CD4-positive, alpha-beta T cell (primary cell): ENCODE measurements at regions not wholly inside any gene's neighbourhood (a gene's known extent, or its start where the extent isn't known, plus 50 kb on each side); places are given as distances from the start of the nearest gene placed in this dataset.

Source experiments
- ATAC-seq: fragments of 200-7000 bp; cut with Tn5 transposase; one replicate; pipeline ENCODE4 v1.10.0; 2022; ENCODE audit warnings: mild to moderate bottlenecking; ENCODE audit not compliant: poor library complexity
- CTCF ChIA-PET: fragments of 350-600 bp; sonication (Branson Sonifier 250); formaldehyde crosslinking; loops from one replicate; lab custom pipeline; 2021; ENCODE audit warnings: antibody characterized with exemption, inconsistent platforms; lab: Charles Lee
- POLR2A ChIA-PET: fragments of 350-600 bp; sonication (Branson Sonifier 250); formaldehyde crosslinking; loops from one replicate; lab custom pipeline; 2021; ENCODE audit warnings: antibody characterized with exemption, inconsistent platforms; lab: Charles Lee
- DNase-seq, 14 experiments: peaks; one replicate each; pipeline ENCODE4 v3.0.0-alpha.2; 2013 to 2020; ENCODE audit warnings: mixed read lengths in 2 of 14
- H3K27ac ChIP-seq, 2 donors: one replicate each; pipeline versions ENCODE4 v1.5.1 to v1.7.0; 2013; ENCODE audit warnings: low read length in 2 of 2, low read depth in 1 of 2, mild to moderate bottlenecking in 1 of 2
- H3K27me3 ChIP-seq, 2 experiments: 1 replicate in 1 of 2; 2 replicates in 1 of 2; pipeline versions ENCODE4 v1.6.1 to v1.7.0; 2013; ENCODE audit warnings: low read length in 2 of 2, control low read depth in 1 of 2, mild to moderate bottlenecking in 1 of 2, moderate library complexity in 1 of 2; ENCODE audit not compliant: insufficient read depth in 2 of 2, control insufficient read depth in 1 of 2
- H3K36me3 ChIP-seq: one replicate; pipeline ENCODE4 v1.6.1; 2013; ENCODE audit warnings: low read length, control low read depth; ENCODE audit not compliant: insufficient read depth
- H3K4me1 ChIP-seq: one replicate; pipeline ENCODE4 v1.6.1; 2013; ENCODE audit warnings: low read length, control low read depth; ENCODE audit not compliant: insufficient read depth
- H3K4me3 ChIP-seq: one replicate; pipeline ENCODE4 v1.5.1; 2013; ENCODE audit warnings: mild to moderate bottlenecking, low read length, moderate library complexity
- H3K9me3 ChIP-seq, 2 experiments: 1 replicate in 1 of 2; 2 replicates in 1 of 2; pipeline versions ENCODE4 v1.6.1 to v1.7.0; 2013; ENCODE audit warnings: low read length in 2 of 2, mild to moderate bottlenecking in 2 of 2, control low read depth in 1 of 2, moderate library complexity in 1 of 2; ENCODE audit not compliant: control insufficient read depth in 1 of 2, insufficient read depth in 1 of 2
- H3K27ac Mint-ChIP-seq: one replicate; pipeline ENCODE4 v1.8.0; 2020; ENCODE audit warnings: mixed read lengths
- H3K27me3 Mint-ChIP-seq: one replicate; pipeline ENCODE4 v1.8.0; 2021; ENCODE audit warnings: mixed read lengths
- H3K36me3 Mint-ChIP-seq: one replicate; pipeline ENCODE4 v1.8.0; 2021; ENCODE audit warnings: low read depth, mixed read lengths
- H3K4me1 Mint-ChIP-seq: one replicate; pipeline ENCODE4 v1.8.0; 2021; ENCODE audit warnings: low read depth, mixed read lengths
- H3K4me3 Mint-ChIP-seq: one replicate; pipeline ENCODE4 v1.8.0; 2020; ENCODE audit warnings: mild to moderate bottlenecking, mixed read lengths
- H3K9me3 Mint-ChIP-seq: one replicate; pipeline ENCODE4 v1.8.0; 2020; ENCODE audit warnings: mixed read lengths
- intact Hi-C, 2 experiments: fragments of 100-400 bp; cut with DNase I in 1 of 2; cut with micrococcal nuclease in 1 of 2; formaldehyde crosslinking; loops; one replicate each; pipeline versions ENCODE4 v1.15.1 to v1.9.0; 2023 to 2025; cut with DNase I, micrococcal nuclease
- TF ChIP-seq, protein P1 (sequence below): fragments of 200-600 bp; IDR thresholded peaks from one replicate; pipeline ENCODE4 v1.8.0; 2022; ENCODE audit warnings: antibody characterized with exemption, mild to moderate bottlenecking

DNA sequence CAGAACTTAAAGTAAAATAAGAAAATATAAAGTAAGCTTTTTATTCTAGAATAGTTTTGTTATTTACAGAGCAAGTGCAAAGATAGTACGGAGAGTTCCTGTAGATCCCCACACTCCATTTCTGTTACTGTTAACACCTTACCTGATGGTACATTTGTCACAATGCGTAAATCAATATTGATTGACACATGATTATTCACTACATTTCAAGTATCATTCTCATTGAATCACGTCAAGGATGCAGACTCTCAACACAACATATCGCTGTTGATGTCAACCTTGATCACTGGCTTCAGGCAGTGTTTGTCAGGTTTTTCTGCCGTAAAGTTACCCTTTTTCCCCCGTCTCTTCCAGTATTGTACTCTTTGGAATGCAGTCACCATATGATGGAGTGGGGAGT is 64.2 kb upstream of the WSCD1 start:
- Mint-ChIP-seq H3K4me3 (no peak overlapping the region), H3K36me3 (no peaks in the 10 kb centered on the region), H3K27me3 (peaks cover 20% of the 10 kb centered on the region), H3K4me1 (no peaks in the 10 kb centered on the region), H3K9me3 (no peaks in the 10 kb centered on the region), H3K27ac (no peak overlapping the region)
- ChIA-PET CTCF (no interaction called here), POLR2A (no interaction called here)
- DNase-seq (no peak), ATAC-seq (no peak)
- no peaks in the 10 kb centered on the region for H3K36me3 ChIP-seq
- no peak overlapping the region for H3K4me3 ChIP-seq
- intact Hi-C loops = no loop called here
- no peaks in the 10 kb centered on the region for H3K4me1 ChIP-seq
- H3K27me3 ChIP-seq = peaks cover 6 to 7% of the 10 kb centered on the region in 2 experiments
- no peaks in the 10 kb centered on the region for H3K9me3 ChIP-seq
- TF ChIP-seq, protein P1, sequence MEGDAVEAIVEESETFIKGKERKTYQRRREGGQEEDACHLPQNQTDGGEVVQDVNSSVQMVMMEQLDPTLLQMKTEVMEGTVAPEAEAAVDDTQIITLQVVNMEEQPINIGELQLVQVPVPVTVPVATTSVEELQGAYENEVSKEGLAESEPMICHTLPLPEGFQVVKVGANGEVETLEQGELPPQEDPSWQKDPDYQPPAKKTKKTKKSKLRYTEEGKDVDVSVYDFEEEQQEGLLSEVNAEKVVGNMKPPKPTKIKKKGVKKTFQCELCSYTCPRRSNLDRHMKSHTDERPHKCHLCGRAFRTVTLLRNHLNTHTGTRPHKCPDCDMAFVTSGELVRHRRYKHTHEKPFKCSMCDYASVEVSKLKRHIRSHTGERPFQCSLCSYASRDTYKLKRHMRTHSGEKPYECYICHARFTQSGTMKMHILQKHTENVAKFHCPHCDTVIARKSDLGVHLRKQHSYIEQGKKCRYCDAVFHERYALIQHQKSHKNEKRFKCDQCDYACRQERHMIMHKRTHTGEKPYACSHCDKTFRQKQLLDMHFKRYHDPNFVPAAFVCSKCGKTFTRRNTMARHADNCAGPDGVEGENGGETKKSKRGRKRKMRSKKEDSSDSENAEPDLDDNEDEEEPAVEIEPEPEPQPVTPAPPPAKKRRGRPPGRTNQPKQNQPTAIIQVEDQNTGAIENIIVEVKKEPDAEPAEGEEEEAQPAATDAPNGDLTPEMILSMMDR = no peak
- no peak overlapping the region for H3K27ac ChIP-seq

DNA sequence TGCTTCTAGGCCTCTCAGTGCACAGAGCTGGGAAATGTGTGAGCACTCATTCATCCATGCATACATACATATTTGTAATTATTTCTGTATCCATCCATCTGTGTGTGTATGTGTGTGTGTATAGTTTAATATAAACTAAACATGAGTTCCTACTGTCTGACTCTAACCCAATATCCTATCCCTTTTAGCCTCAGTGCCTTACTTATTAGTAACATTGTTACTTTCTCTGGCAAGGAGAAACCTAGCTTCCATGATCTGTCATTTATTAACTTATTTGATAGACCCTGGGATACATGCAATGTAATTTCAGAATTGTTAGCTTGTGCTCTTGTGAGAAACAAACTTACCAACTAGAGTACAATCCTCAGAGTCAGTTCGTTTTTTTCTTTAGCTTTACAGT is 59.0 kb upstream of the WSCD1 start:
- TF ChIP-seq, protein P1 = no peak
- CTCF ChIA-PET = interaction anchor here (0.6 kb wide), 1 partner anchor 26 kb away, joined by 4 read pairs; no protein-coding TSS in a partner anchor

DNA sequence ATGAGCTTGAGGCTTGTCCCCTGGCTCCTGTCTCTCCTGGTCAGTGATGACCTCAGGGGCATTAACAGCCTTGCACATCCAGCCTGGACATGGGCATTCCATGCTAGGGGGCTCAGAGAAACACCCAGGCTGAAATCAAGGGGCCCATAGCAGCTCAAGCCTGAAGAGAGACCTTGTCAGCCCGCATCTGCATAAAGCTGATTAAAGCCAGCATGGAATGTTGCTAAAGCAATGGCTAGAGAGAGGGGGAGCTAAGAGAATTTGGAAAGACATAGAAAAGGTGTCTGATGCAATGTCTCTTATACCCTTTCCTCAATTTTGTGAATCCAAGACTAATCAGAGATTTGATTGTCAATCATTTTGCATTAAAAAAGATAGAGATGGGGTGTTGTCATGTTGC is 51.4 kb upstream of the WSCD1 start:
- ChIA-PET POLR2A (no interaction called here), CTCF (no interaction called here)
- Histone ChIP-seq H3K27me3 (peaks cover 4 to 10% of the 10 kb centered on the region in 2 experiments), H3K36me3 (no peaks in the 10 kb centered on the region), H3K4me3 (no peak overlapping the region), H3K27ac (no peak overlapping the region), H3K9me3 (no peaks in the 10 kb centered on the region), H3K4me1 (no peaks in the 10 kb centered on the region)
- intact Hi-C loops = no loop called here
- Mint-ChIP-seq H3K36me3 (no peaks in the 10 kb centered on the region), H3K4me3 (no peak overlapping the region), H3K9me3 (no peaks in the 10 kb centered on the region), H3K27me3 (peaks cover 24% of the 10 kb centered on the region), H3K27ac (no peak overlapping the region), H3K4me1 (no peaks in the 10 kb centered on the region)
- DNase-seq (no peak), ATAC-seq (no peak)
- TF ChIP-seq, protein P1 = no peak

More for the DNA sequence above, 59.0 kb upstream of the WSCD1 start:
- Histone ChIP-seq H3K36me3 (no peaks in the 10 kb centered on the region), H3K9me3 (no peaks in the 10 kb centered on the region), H3K4me3 (no peak overlapping the region), H3K27me3 (peaks cover 0 to 7% of the 10 kb centered on the region in 2 experiments), H3K4me1 (no peaks in the 10 kb centered on the region), H3K27ac (no peak overlapping the region)
- H3K36me3 Mint-ChIP-seq = no peaks in the 10 kb centered on the region
- H3K4me3 Mint-ChIP-seq = no peak overlapping the region
- H3K27me3 Mint-ChIP-seq = peaks cover 44% of the 10 kb centered on the region
- intact Hi-C loops = no loop called here
- POLR2A ChIA-PET = no interaction called here
- no peak overlapping the region for H3K27ac Mint-ChIP-seq
- no peaks in the 10 kb centered on the region for H3K9me3 Mint-ChIP-seq
- ATAC-seq (no peak), DNase-seq (no peak)
- no peaks in the 10 kb centered on the region for H3K4me1 Mint-ChIP-seq
